ENCODE measurements at regions not wholly inside any gene's neighbourhood (a gene's known extent, or its start where the extent isn't known, plus 50 kb on each side); places are given as distances from the start of the nearest gene placed in this dataset.

- WGBS (ENCODE audit: insufficient coverage, low lambda C conversion rate) = no CpG with 5 or more reads among the region's 50 CpGs
- no peak overlapping the region for H3K4me3 ChIP-seq (ENCODE audit: low read length)
- H3K27me3 ChIP-seq (ENCODE audit: control insufficient read depth, insufficient read depth, low read length) = peaks cover 47% of the 10 kb centered on the region
- H3K4me1 ChIP-seq (ENCODE audit: control insufficient read depth, insufficient read depth, low read length) = no peaks in the 10 kb centered on the region
- no peaks in the 10 kb centered on the region for H3K36me3 ChIP-seq (ENCODE audit: control insufficient read depth, insufficient read depth, low read length)
- H3K27ac ChIP-seq (ENCODE audit: low read length) = no peak overlapping the region
- no peaks in the 10 kb centered on the region for H3K9me3 ChIP-seq (ENCODE audit: control insufficient read depth, low read depth, low read length)
- no peak for DNase-seq
Measured at GRCh38 chr9:93860694-93861658, 94.2 kb downstream of the BARX1 start.

- Histone ChIP-seq H3K4me1 (ENCODE audit: control insufficient read depth, insufficient read depth, low read length) (no peaks in the 10 kb centered on the region), H3K27me3 (ENCODE audit: control insufficient read depth, insufficient read depth, low read length) (peaks cover 47% of the 10 kb centered on the region), H3K4me3 (ENCODE audit: low read length) (no peak overlapping the region), H3K36me3 (ENCODE audit: control insufficient read depth, insufficient read depth, low read length) (no peaks in the 10 kb centered on the region), H3K27ac (ENCODE audit: low read length) (no peak overlapping the region), H3K9me3 (ENCODE audit: control insufficient read depth, low read depth, low read length) (no peaks in the 10 kb centered on the region)
- DNase-seq = no peak
- WGBS (ENCODE audit: insufficient coverage, low lambda C conversion rate) = no CpG with 5 or more reads among the region's 10 CpGs
Measured at GRCh38 chr9:93859431-93860215, 95.5 kb downstream of the BARX1 start.

GRCh38 chr9:93857528-93857927, 97.6 kb downstream of the BARX1 start:
- Histone ChIP-seq H3K27me3 (ENCODE audit: control insufficient read depth, insufficient read depth, low read length) (peaks cover 47% of the 10 kb centered on the region), H3K36me3 (ENCODE audit: control insufficient read depth, insufficient read depth, low read length) (no peaks in the 10 kb centered on the region)

GRCh38 chr9:93852728-93853127, 102.4 kb downstream of the BARX1 start:
- no peak for DNase-seq
- no peaks in the 10 kb centered on the region for H3K36me3 ChIP-seq (ENCODE audit: control insufficient read depth, insufficient read depth, low read length)

More at GRCh38 chr9:93857528-93857927, 97.6 kb downstream of the BARX1 start:
- H3K9me3 ChIP-seq (ENCODE audit: control insufficient read depth, low read depth, low read length) = no peaks in the 10 kb centered on the region
- no peak for DNase-seq
- H3K4me3 ChIP-seq (ENCODE audit: low read length) = no peak overlapping the region
- no peak overlapping the region for H3K27ac ChIP-seq (ENCODE audit: low read length)
- H3K4me1 ChIP-seq (ENCODE audit: control insufficient read depth, insufficient read depth, low read length) = no peaks in the 10 kb centered on the region

GRCh38 chr9:93846349-93846748, 108.8 kb downstream of the BARX1 start:
- WGBS (ENCODE audit: insufficient coverage, low lambda C conversion rate) = no CpG with 5 or more reads among the region's 3 CpGs
- H3K27ac ChIP-seq (ENCODE audit: low read length) = no peak overlapping the region
- no peaks in the 10 kb centered on the region for H3K4me1 ChIP-seq (ENCODE audit: control insufficient read depth, insufficient read depth, low read length)
- H3K9me3 ChIP-seq (ENCODE audit: control insufficient read depth, low read depth, low read length) = peaks cover 5% of the 10 kb centered on the region
- H3K27me3 ChIP-seq (ENCODE audit: control insufficient read depth, insufficient read depth, low read length) = peaks cover 9% of the 10 kb centered on the region
- DNase-seq = no peak
- H3K4me3 ChIP-seq (ENCODE audit: low read length) = no peak overlapping the region
- no peaks in the 10 kb centered on the region for H3K36me3 ChIP-seq (ENCODE audit: control insufficient read depth, insufficient read depth, low read length)

More at GRCh38 chr9:93852728-93853127, 102.4 kb downstream of the BARX1 start:
- Histone ChIP-seq H3K27ac (ENCODE audit: low read length) (no peak overlapping the region), H3K4me3 (ENCODE audit: low read length) (no peak overlapping the region), H3K9me3 (ENCODE audit: control insufficient read depth, low read depth, low read length) (no peaks in the 10 kb centered on the region), H3K27me3 (ENCODE audit: control insufficient read depth, insufficient read depth, low read length) (peaks cover 13% of the 10 kb centered on the region), H3K4me1 (ENCODE audit: control insufficient read depth, insufficient read depth, low read length) (no peaks in the 10 kb centered on the region)

- Histone ChIP-seq H3K4me3 (ENCODE audit: low read length) (no peak overlapping the region), H3K4me1 (ENCODE audit: control insufficient read depth, insufficient read depth, low read length) (no peaks in the 10 kb centered on the region), H3K27me3 (ENCODE audit: control insufficient read depth, insufficient read depth, low read length) (peaks cover 9% of the 10 kb centered on the region), H3K27ac (ENCODE audit: low read length) (no peak overlapping the region), H3K9me3 (ENCODE audit: control insufficient read depth, low read depth, low read length) (peaks cover 5% of the 10 kb centered on the region), H3K36me3 (ENCODE audit: control insufficient read depth, insufficient read depth, low read length) (no peaks in the 10 kb centered on the region)
- WGBS (ENCODE audit: insufficient coverage, low lambda C conversion rate) = 75% methylated on average over 2 of the region's 3 CpGs
- DNase-seq = no peak
Measured at GRCh38 chr9:93843396-93843795, 111.8 kb downstream of the BARX1 start.

GRCh38 chr9:93830606-93831005, 124.5 kb downstream of the BARX1 start:
- Histone ChIP-seq H3K9me3 (ENCODE audit: control insufficient read depth, low read depth, low read length) (peaks cover 10% of the 10 kb centered on the region), H3K4me1 (ENCODE audit: control insufficient read depth, insufficient read depth, low read length) (peaks cover 2% of the 10 kb centered on the region), H3K4me3 (ENCODE audit: low read length) (no peak overlapping the region), H3K36me3 (ENCODE audit: control insufficient read depth, insufficient read depth, low read length) (no peaks in the 10 kb centered on the region), H3K27ac (ENCODE audit: low read length) (no peak overlapping the region), H3K27me3 (ENCODE audit: control insufficient read depth, insufficient read depth, low read length) (peaks cover 28% of the 10 kb centered on the region)
- WGBS (ENCODE audit: insufficient coverage, low lambda C conversion rate) = no CpG with 5 or more reads among the region's 9 CpGs
- DNase-seq = no peak

- H3K36me3 ChIP-seq (ENCODE audit: control insufficient read depth, insufficient read depth, low read length) = no peaks in the 10 kb centered on the region
- H3K27ac ChIP-seq (ENCODE audit: low read length) = no peak overlapping the region
- no CpG with 5 or more reads among the region's 8 CpGs for WGBS (ENCODE audit: insufficient coverage, low lambda C conversion rate)
- H3K27me3 ChIP-seq (ENCODE audit: control insufficient read depth, insufficient read depth, low read length) = peaks cover 32% of the 10 kb centered on the region
- H3K9me3 ChIP-seq (ENCODE audit: control insufficient read depth, low read depth, low read length) = peaks cover 10% of the 10 kb centered on the region
- H3K4me1 ChIP-seq (ENCODE audit: control insufficient read depth, insufficient read depth, low read length) = peaks cover 2% of the 10 kb centered on the region
- H3K4me3 ChIP-seq (ENCODE audit: low read length) = no peak overlapping the region
- DNase-seq = no peak
Measured at GRCh38 chr9:93830012-93830596, 125.1 kb downstream of the BARX1 start.

GRCh38 chr9:93829271-93830011, 125.7 kb downstream of the BARX1 start:
- Histone ChIP-seq H3K4me1 (ENCODE audit: control insufficient read depth, insufficient read depth, low read length) (peaks cover 2% of the 10 kb centered on the region), H3K4me3 (ENCODE audit: low read length) (no peak overlapping the region), H3K27ac (ENCODE audit: low read length) (no peak overlapping the region), H3K27me3 (ENCODE audit: control insufficient read depth, insufficient read depth, low read length) (peaks cover 33% of the 10 kb centered on the region), H3K36me3 (ENCODE audit: control insufficient read depth, insufficient read depth, low read length) (no peaks in the 10 kb centered on the region), H3K9me3 (ENCODE audit: control insufficient read depth, low read depth, low read length) (peaks cover 10% of the 10 kb centered on the region)
- no CpG with 5 or more reads among the region's 15 CpGs for WGBS (ENCODE audit: insufficient coverage, low lambda C conversion rate)
- DNase-seq = no peak

Measured in large intestine (tissue), 3 donors.